Uterus (tissue), 3 donors: ENCODE measurements at regions not wholly inside any gene's neighbourhood (a gene's known extent, or its start where the extent isn't known, plus 50 kb on each side); places are given as distances from the start of the nearest gene placed in this dataset.

ENCODE experiments used
- DNase-seq, 2 donors: peaks; one replicate each; pipeline ENCODE4 v3.0.0-alpha.2; 2019 to 2020
- H3K27ac ChIP-seq, 2 donors: fragments of 200-600 bp; sonication (generic); 1 replicate in 1 of 2; 2 replicates in 1 of 2; pipeline ENCODE4 v1.5.1; 2016 to 2018
- H3K27me3 ChIP-seq, 2 donors: fragments of 200-600 bp; sonication (generic); one replicate each; pipeline ENCODE4 v1.5.1; 2018 to 2019; ENCODE audit warnings: control low read depth in 1 of 2
- H3K36me3 ChIP-seq, 2 donors: fragments of 200-600 bp; sonication (generic); one replicate each; pipeline ENCODE4 v1.5.1; 2019; ENCODE audit warnings: control low read depth in 1 of 2
- H3K4me1 ChIP-seq, 2 donors: fragments of 200-600 bp; sonication (generic); one replicate each; pipeline ENCODE4 v1.5.1; 2018 to 2019; ENCODE audit warnings: control low read depth in 1 of 2
- H3K4me3 ChIP-seq, 2 donors: fragments of 200-600 bp; sonication (generic); 1 replicate in 1 of 2; 2 replicates in 1 of 2; pipeline ENCODE4 v1.5.1; 2018 to 2019; ENCODE audit warnings: mild to moderate bottlenecking in 1 of 2
- H3K9me3 ChIP-seq, 2 donors: fragments of 200-600 bp; sonication (generic); one replicate each; pipeline ENCODE4 v1.5.1; 2019; ENCODE audit warnings: control low read depth in 1 of 2
- CTCF ChIP-seq, 4 experiments: fragments of 200-600 bp in 2 of 4; fragments of 450-650 bp in 2 of 4; sonication (generic) in 2 of 4; IDR thresholded peaks; one replicate each; pipeline ENCODE4 v1.5.1; 2016 to 2019; ENCODE audit warnings: antibody characterized with exemption in 4 of 4, mild to moderate bottlenecking in 2 of 4, moderate library complexity in 1 of 4
- POLR2A ChIP-seq, 2 donors: fragments of 450-650 bp; IDR thresholded peaks; one replicate each; pipeline ENCODE4 v1.6.1; 2016; ENCODE audit warnings: antibody characterized with exemption in 2 of 2, mild to moderate bottlenecking in 1 of 2, moderate library complexity in 1 of 2
- intact Hi-C: fragments of 100-400 bp; cut with DNase I; formaldehyde crosslinking; loops from one replicate; pipeline ENCODE4 v1.15.1; 2023; ENCODE audit warnings: low total_unique reads
- donor health status: DM: yes; HTN: yes; CAD: no.

GRCh38 chr9:104247899-104248460, 153.9 kb downstream of the SMC2 start:
- H3K27ac ChIP-seq: no peak overlapping the region
- no peak overlapping the region for H3K4me3 ChIP-seq
- no peaks in the 10 kb centered on the region for H3K4me1 ChIP-seq
- intact Hi-C loops: no loop called here
- DNase-seq: no peak
- no peaks in the 10 kb centered on the region for H3K36me3 ChIP-seq
- TF ChIP-seq POLR2A (IDR thresholded peaks at IDR 0.05) (no peak), CTCF (IDR thresholded peaks at IDR 0.05) (no peak)
- H3K27me3 ChIP-seq: no peaks in the 10 kb centered on the region
- H3K9me3 ChIP-seq: no peaks in the 10 kb centered on the region

- H3K4me3 ChIP-seq: no peak overlapping the region
- intact Hi-C loops: no loop called here
- TF ChIP-seq CTCF (IDR thresholded peaks at IDR 0.05) (no peak), POLR2A (IDR thresholded peaks at IDR 0.05) (no peak)
- no peak overlapping the region for H3K27ac ChIP-seq
- DNase-seq: no peak
- no peaks in the 10 kb centered on the region for H3K36me3 ChIP-seq
- H3K4me1 ChIP-seq: no peaks in the 10 kb centered on the region
- no peaks in the 10 kb centered on the region for H3K9me3 ChIP-seq
- no peaks in the 10 kb centered on the region for H3K27me3 ChIP-seq
Measured at GRCh38 chr9:104256031-104256695, 162.1 kb downstream of the SMC2 start.

- TF ChIP-seq CTCF (IDR thresholded peaks at IDR 0.05) (no peak), POLR2A (IDR thresholded peaks at IDR 0.05) (no peak)
- Histone ChIP-seq H3K27ac (no peak overlapping the region), H3K4me1 (no peaks in the 10 kb centered on the region), H3K9me3 (no peaks in the 10 kb centered on the region), H3K36me3 (no peaks in the 10 kb centered on the region), H3K27me3 (no peaks in the 10 kb centered on the region), H3K4me3 (no peak overlapping the region)
- DNase-seq: no peak
- intact Hi-C loops: no loop called here
Measured at GRCh38 chr9:104256696-104257062, 162.6 kb downstream of the SMC2 start.

- Histone ChIP-seq H3K9me3 (no peaks in the 10 kb centered on the region), H3K27me3 (no peaks in the 10 kb centered on the region), H3K27ac (no peak overlapping the region), H3K4me3 (no peak overlapping the region), H3K36me3 (no peaks in the 10 kb centered on the region), H3K4me1 (no peaks in the 10 kb centered on the region)
- no peak for DNase-seq
- no peak for TF ChIP-seq CTCF (IDR thresholded peaks at IDR 0.05)
- TF ChIP-seq POLR2A (IDR thresholded peaks at IDR 0.05): no peak
- intact Hi-C loops: no loop called here
Measured at GRCh38 chr9:104258296-104259011, 164.3 kb downstream of the SMC2 start.

GRCh38 chr9:104260004-104260403, 165.9 kb downstream of the SMC2 start:
- H3K36me3 ChIP-seq: no peaks in the 10 kb centered on the region
- H3K4me1 ChIP-seq: no peaks in the 10 kb centered on the region
- H3K27ac ChIP-seq: no peak overlapping the region
- no peak for DNase-seq
- TF ChIP-seq CTCF (IDR thresholded peaks at IDR 0.05) (no peak), POLR2A (IDR thresholded peaks at IDR 0.05) (no peak)
- no peak overlapping the region for H3K4me3 ChIP-seq
- intact Hi-C loops: no loop called here
- H3K9me3 ChIP-seq: no peaks in the 10 kb centered on the region
- no peaks in the 10 kb centered on the region for H3K27me3 ChIP-seq
